Progenitor cell of endocrine pancreas (in vitro differentiated cells): ENCODE measurements at regions not wholly inside any gene's neighbourhood (a gene's known extent, or its start where the extent isn't known, plus 50 kb on each side); places are given as distances from the start of the nearest gene placed in this dataset.
A peak's percentile ranks its signal among the peaks of the same experiment; 100 is the strongest.

ENCODE experiments used
- DNase-seq: peaks from one replicate; pipeline ENCODE4 v3.0.0; 2021; ENCODE audit warnings: low spot score; ENCODE audit not compliant: unreplicated experiment
- H3K27ac Mint-ChIP-seq: 2 replicates; pipeline ENCODE4 v1.8.0; 2021; ENCODE audit warnings: mild to moderate bottlenecking, moderate library complexity, mixed read lengths
- H3K27me3 Mint-ChIP-seq: 2 replicates; pipeline ENCODE4 v1.8.0; 2021; ENCODE audit warnings: mixed read lengths
- H3K36me3 Mint-ChIP-seq: 2 replicates; pipeline ENCODE4 v1.8.0; 2022; ENCODE audit warnings: mixed read lengths; ENCODE audit not compliant: insufficient read depth
- H3K4me1 Mint-ChIP-seq: 2 replicates; pipeline ENCODE4 v1.8.0; 2021; ENCODE audit warnings: low read depth, mixed read lengths
- H3K4me3 Mint-ChIP-seq: 2 replicates; pipeline ENCODE4 v1.8.0; 2021; ENCODE audit warnings: low read depth, mild to moderate bottlenecking, moderate library complexity, mixed read lengths
- H3K9me3 Mint-ChIP-seq: 2 replicates; pipeline ENCODE4 v1.8.0; 2021; ENCODE audit warnings: low read depth, mixed read lengths
- TF ChIP-seq, protein P1 (sequence below): fragments of 200-600 bp; sonication (generic); IDR thresholded peaks from one replicate; pipeline ENCODE4 v1.5.0; 2021; ENCODE audit warnings: antibody characterized with exemption, mild to moderate bottlenecking; ENCODE audit not compliant: unreplicated experiment

DNA sequence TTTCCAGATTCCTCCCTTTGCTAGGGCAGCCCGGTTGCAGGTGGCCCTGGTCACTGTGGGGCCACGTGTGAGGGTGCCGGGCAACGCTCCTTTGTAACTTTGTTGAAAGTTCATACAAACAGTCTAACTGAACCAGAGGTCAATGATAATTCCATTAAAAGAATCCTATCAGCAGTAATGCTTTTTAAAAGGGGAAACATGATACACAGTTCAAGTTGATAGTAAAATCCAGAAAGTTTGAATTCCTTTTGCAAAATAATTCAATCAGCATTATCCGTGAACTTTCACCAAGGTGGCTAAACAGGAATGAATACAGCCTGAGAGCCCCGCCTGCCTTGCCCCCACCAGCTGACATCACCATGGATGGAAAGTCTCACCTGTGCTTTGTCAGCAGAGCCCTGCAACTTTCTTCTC is 166.2 kb downstream of the ACKR3 start:
- H3K27ac Mint-ChIP-seq: peak overlapping the region; percentile 57
- no peak overlapping the region for H3K4me3 Mint-ChIP-seq
- no peak for DNase-seq
- TF ChIP-seq, protein P1, sequence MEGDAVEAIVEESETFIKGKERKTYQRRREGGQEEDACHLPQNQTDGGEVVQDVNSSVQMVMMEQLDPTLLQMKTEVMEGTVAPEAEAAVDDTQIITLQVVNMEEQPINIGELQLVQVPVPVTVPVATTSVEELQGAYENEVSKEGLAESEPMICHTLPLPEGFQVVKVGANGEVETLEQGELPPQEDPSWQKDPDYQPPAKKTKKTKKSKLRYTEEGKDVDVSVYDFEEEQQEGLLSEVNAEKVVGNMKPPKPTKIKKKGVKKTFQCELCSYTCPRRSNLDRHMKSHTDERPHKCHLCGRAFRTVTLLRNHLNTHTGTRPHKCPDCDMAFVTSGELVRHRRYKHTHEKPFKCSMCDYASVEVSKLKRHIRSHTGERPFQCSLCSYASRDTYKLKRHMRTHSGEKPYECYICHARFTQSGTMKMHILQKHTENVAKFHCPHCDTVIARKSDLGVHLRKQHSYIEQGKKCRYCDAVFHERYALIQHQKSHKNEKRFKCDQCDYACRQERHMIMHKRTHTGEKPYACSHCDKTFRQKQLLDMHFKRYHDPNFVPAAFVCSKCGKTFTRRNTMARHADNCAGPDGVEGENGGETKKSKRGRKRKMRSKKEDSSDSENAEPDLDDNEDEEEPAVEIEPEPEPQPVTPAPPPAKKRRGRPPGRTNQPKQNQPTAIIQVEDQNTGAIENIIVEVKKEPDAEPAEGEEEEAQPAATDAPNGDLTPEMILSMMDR: no peak
- peaks cover 17% of the 10 kb centered on the region for H3K4me1 Mint-ChIP-seq
- H3K9me3 Mint-ChIP-seq: no peaks in the 10 kb centered on the region
- no peaks in the 10 kb centered on the region for H3K36me3 Mint-ChIP-seq
- H3K27me3 Mint-ChIP-seq: peaks cover 16% of the 10 kb centered on the region

GRCh38 chr2:236738030-236738429 is 168.4 kb downstream of the ACKR3 start:
- Mint-ChIP-seq H3K9me3 (no peaks in the 10 kb centered on the region), H3K27ac (no peak overlapping the region), H3K27me3 (peaks cover 20% of the 10 kb centered on the region), H3K4me1 (peaks cover 18% of the 10 kb centered on the region), H3K36me3 (no peaks in the 10 kb centered on the region), H3K4me3 (no peak overlapping the region)
- DNase-seq: no peak
- TF ChIP-seq, protein P1: no peak

- no peaks in the 10 kb centered on the region for H3K9me3 Mint-ChIP-seq
- TF ChIP-seq, protein P1: no peak
- H3K4me3 Mint-ChIP-seq: no peak overlapping the region
- H3K27me3 Mint-ChIP-seq: peaks cover 18% of the 10 kb centered on the region
- no peaks in the 10 kb centered on the region for H3K36me3 Mint-ChIP-seq
- no peak overlapping the region for H3K27ac Mint-ChIP-seq
- DNase-seq: no peak
- H3K4me1 Mint-ChIP-seq: peaks cover 21% of the 10 kb centered on the region
Measured at GRCh38 chr2:236738896-236739295, 169.3 kb downstream of the ACKR3 start.

DNA sequence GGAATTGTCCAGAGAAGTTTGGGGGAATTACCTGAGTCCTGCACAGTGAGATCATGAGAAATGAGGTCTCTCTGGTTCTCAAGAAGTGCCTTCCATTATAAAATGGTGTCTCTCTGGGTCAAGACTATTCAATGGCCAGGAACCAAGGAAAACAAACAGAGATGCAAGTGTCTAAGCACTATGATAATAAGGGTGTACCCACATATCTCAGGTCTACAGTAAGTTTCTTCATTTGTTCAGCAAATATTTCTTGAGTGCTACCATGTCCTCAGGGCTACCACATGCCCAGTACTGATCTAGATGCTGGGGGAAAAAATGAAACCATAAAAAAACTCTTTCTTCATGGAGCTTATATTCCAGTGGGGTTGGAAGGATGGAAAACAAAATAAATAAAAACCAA is 170.0 kb downstream of the ACKR3 start:
- no peaks in the 10 kb centered on the region for H3K36me3 Mint-ChIP-seq
- peaks cover 27% of the 10 kb centered on the region for H3K4me1 Mint-ChIP-seq
- H3K27ac Mint-ChIP-seq: no peak overlapping the region
- no peaks in the 10 kb centered on the region for H3K9me3 Mint-ChIP-seq
- TF ChIP-seq, protein P1: no peak
- H3K4me3 Mint-ChIP-seq: no peak overlapping the region
- no peak for DNase-seq
- H3K27me3 Mint-ChIP-seq: peaks cover 22% of the 10 kb centered on the region

- H3K27ac Mint-ChIP-seq: no peak overlapping the region
- H3K36me3 Mint-ChIP-seq: no peaks in the 10 kb centered on the region
Measured at GRCh38 chr2:236740506-236740905, 170.9 kb downstream of the ACKR3 start.

More at GRCh38 chr2:236740506-236740905, 170.9 kb downstream of the ACKR3 start:
- no peak overlapping the region for H3K4me3 Mint-ChIP-seq
- peaks cover 26% of the 10 kb centered on the region for H3K4me1 Mint-ChIP-seq
- no peak for DNase-seq
- H3K9me3 Mint-ChIP-seq: no peaks in the 10 kb centered on the region
- TF ChIP-seq, protein P1: no peak
- H3K27me3 Mint-ChIP-seq: peaks cover 22% of the 10 kb centered on the region
